ENCODE measurements at regions not wholly inside any gene's neighbourhood (a gene's known extent, or its start where the extent isn't known, plus 50 kb on each side); places are given as distances from the start of the nearest gene placed in this dataset.
"Not testable (repeated sequence)": the region's sequence is repeated elsewhere in the genome, so short reads cannot be mapped to it uniquely, and the experiment has no call there.

DNA sequence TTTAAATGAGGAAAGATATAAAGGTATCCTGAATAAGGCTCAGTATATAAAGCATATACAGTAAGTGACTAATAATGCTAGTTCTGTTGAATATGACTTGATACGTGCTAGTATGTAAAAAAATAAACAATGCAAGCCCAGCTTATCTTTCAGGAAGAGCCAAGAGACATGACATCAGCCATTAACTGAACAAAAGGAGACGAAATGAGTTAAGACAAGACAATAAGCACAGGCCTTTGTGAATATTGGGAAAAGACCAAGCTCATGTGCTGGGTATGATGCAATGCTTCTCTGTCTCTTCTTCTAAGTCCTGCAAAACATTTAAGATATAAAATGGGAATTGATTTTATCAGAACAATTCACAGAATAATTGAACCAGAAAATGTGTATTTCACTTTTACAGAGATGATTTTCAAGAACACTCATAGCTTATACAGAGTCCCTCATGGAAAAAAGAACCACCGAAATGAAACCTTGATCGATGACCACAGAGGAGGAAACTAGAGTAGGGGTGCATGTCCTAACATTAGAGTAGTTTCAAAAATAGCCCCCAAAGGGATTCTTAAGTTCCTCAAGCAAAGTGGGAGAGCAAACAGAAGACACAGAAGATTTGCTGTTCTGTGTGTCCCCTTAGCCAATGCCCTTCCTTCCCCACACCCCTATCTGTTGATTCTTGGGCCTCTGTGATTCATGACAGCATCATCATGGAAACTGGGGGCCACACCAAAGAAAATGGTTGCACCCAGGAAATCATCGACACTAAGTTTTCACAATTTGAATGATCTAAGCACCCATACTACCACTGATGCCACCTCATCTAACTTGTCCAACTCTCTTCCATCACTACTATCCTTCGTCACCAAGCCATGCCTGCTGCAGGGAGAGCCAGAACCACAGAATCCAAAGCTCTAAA lies 68.0 kb upstream of the CRIM1 start:
- no peak for DNase-seq (ENCODE audit: low spot score)
- TF ChIP-seq CTCF (IDR thresholded peaks at IDR 0.05; ENCODE audit: extremely low read depth, missing control alignments) = no peak

- DNase-seq (ENCODE audit: low spot score) = not testable (repeated sequence)
These were observed 76.1 kb upstream of the CRIM1 start for GRCh38 chr2:36279506-36279905.

DNA sequence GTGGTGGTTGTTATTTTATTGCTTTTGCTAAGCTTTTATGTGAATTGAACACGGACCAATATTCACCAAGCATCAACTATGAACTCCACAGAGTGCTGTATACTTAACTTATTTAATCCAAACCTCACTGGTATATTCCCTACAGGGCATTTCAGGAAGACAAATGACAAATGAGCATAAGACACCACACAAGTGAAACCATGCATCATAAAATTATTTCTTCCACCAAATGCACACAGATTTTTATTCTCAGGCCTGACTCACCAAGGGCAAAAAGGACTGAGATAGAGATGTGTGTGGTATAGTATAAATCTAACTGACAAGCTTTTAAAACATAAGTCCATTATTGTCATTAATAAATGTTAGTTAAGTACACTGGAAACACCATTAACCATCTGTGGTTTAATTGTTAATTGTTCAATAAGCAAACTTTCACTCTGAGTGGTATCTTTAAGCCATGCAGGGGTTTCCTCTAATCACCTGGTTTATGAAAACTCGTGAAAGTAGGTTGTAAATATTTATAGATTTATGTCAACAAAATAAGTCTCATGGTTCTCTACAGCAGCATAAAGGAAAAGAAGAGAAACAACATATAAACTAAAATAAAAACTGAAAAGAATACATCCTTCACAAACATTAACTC lies 77.6 kb upstream of the CRIM1 start:
- no peak for DNase-seq (ENCODE audit: low spot score)
- TF ChIP-seq CTCF (IDR thresholded peaks at IDR 0.05; ENCODE audit: extremely low read depth, missing control alignments) = no peak

- TF ChIP-seq CTCF (IDR thresholded peaks at IDR 0.05; ENCODE audit: extremely low read depth, missing control alignments) = no peak
- DNase-seq (ENCODE audit: low spot score) = no peak
These were observed 78.3 kb upstream of the CRIM1 start for GRCh38 chr2:36277146-36277808.

DNA sequence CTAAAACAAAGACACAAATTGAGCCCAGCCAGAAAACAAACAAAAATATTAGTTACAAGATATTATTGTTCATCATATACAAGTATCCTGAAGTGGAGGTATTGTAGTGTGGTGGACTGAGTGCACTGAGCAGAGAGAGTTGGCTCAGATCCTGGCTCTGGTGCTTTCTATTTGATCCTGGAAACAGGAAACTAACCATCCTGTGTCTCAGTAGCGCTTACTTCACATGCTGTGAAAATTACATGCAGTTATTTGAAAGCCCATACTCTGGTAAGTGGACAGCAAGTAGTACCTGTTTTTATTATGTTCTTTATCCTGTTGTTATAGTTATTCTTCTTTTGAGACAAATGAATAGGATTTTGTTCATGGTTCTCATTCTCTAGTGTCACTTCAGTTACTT lies 84.3 kb upstream of the CRIM1 start:
- TF ChIP-seq CTCF (IDR thresholded peaks at IDR 0.05; ENCODE audit: extremely low read depth, missing control alignments) = no peak
- no peak for DNase-seq (ENCODE audit: low spot score)

DNA sequence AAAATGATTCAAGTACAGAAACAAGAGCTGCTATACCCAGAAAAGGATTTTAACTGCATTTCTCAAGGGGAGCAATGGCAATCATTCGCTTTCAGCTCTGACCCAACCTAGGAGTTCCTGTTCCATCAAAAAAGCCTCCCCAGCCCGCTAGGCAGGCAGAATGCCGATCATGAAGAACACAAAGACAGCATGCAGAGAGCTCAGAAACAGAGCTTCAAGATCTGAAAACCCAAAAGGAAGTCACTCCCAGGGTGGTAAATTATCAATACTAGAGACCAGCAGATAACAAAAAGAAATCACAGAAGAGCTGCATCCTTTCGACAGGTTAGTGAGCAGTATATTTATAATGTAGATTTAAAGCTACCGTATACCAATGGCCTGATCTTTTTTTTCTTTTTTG lies 84.8 kb upstream of the CRIM1 start:
- no peak for DNase-seq (ENCODE audit: low spot score)
- TF ChIP-seq CTCF (IDR thresholded peaks at IDR 0.05; ENCODE audit: extremely low read depth, missing control alignments) = no peak

GRCh38 chr2:36267194-36267593 lies 88.4 kb upstream of the CRIM1 start:
- TF ChIP-seq CTCF (IDR thresholded peaks at IDR 0.05; ENCODE audit: extremely low read depth, missing control alignments) = no peak
- no peak for DNase-seq (ENCODE audit: low spot score)
